IPS DF 4.7 (cell line): ENCODE measurements at regions not wholly inside any gene's neighbourhood (a gene's known extent, or its start where the extent isn't known, plus 50 kb on each side); places are given as distances from the start of the nearest gene placed in this dataset.

Experiments
- DNase-seq: peaks from one replicate; pipeline ENCODE4 v3.0.0-alpha.2; 2013; ENCODE audit warnings: low spot score; ENCODE audit errors: extremely low read depth

- DNase-seq = no peak
Observed at GRCh38 chr4:43776371-43776770, 672.2 kb downstream of the KCTD8 start.

GRCh38 chr4:43778187-43778915, 670.3 kb downstream of the KCTD8 start:
- DNase-seq = no peak

- DNase-seq = no peak
Observed at GRCh38 chr4:43781125-43781524, 667.5 kb downstream of the KCTD8 start.

GRCh38 chr4:43782391-43782790, 666.2 kb downstream of the KCTD8 start:
- DNase-seq = no peak

- DNase-seq = no peak
Observed at GRCh38 chr4:43816116-43816515, 632.5 kb downstream of the KCTD8 start.

GRCh38 chr4:43822621-43823020, 626.0 kb downstream of the KCTD8 start:
- DNase-seq = no peak

- no peak for DNase-seq
Observed at GRCh38 chr4:43835869-43836268, 612.7 kb downstream of the KCTD8 start.

- DNase-seq = no peak
Observed at GRCh38 chr4:43837171-43837570, 611.4 kb downstream of the KCTD8 start.

GRCh38 chr4:43837604-43838003, 611.0 kb downstream of the KCTD8 start:
- no peak for DNase-seq

GRCh38 chr4:43842594-43842993, 606.0 kb downstream of the KCTD8 start:
- no peak for DNase-seq

- no peak for DNase-seq
Observed at GRCh38 chr4:43843501-43843900, 605.1 kb downstream of the KCTD8 start.

GRCh38 chr4:43846111-43846587, 602.5 kb downstream of the KCTD8 start:
- no peak for DNase-seq

- no peak for DNase-seq
Observed at GRCh38 chr4:43853565-43854264, 594.9 kb downstream of the KCTD8 start.

- DNase-seq = no peak
Observed at GRCh38 chr4:43855283-43855682, 593.3 kb downstream of the KCTD8 start.

GRCh38 chr4:43864616-43865146, 583.9 kb downstream of the KCTD8 start:
- no peak for DNase-seq

GRCh38 chr4:43867908-43868307, 580.7 kb downstream of the KCTD8 start:
- no peak for DNase-seq

GRCh38 chr4:43875655-43876054, 573.0 kb downstream of the KCTD8 start:
- no peak for DNase-seq

- DNase-seq = no peak
Observed at GRCh38 chr4:43882470-43882869, 566.1 kb downstream of the KCTD8 start.

- no peak for DNase-seq
Observed at GRCh38 chr4:43886196-43886595, 562.4 kb downstream of the KCTD8 start.

GRCh38 chr4:43898836-43899235, 549.8 kb downstream of the KCTD8 start:
- no peak for DNase-seq

GRCh38 chr4:43903456-43903855, 545.2 kb downstream of the KCTD8 start:
- no peak for DNase-seq

GRCh38 chr4:43918377-43918776, 530.2 kb downstream of the KCTD8 start:
- no peak for DNase-seq

- no peak for DNase-seq
Observed at GRCh38 chr4:43932448-43932847, 516.2 kb downstream of the KCTD8 start.
